MM.1S (cell line): ENCODE measurements at regions not wholly inside any gene's neighbourhood (a gene's known extent, or its start where the extent isn't known, plus 50 kb on each side); places are given as distances from the start of the nearest gene placed in this dataset.

Experiments used
- CTCF ChIP-seq: fragments of 300-600 bp; sonication (generic); IDR thresholded peaks from 2 replicates; pipeline ENCODE4 v1.5.1; 2016; ENCODE audit warnings: antibody characterized with exemption, low read length, mixed read lengths
- EZH2phosphoT487 ChIP-seq: fragments of 300-600 bp; sonication (generic); IDR thresholded peaks from 2 replicates; pipeline ENCODE4 v1.6.1; 2018; ENCODE audit warnings: antibody characterized with exemption, low read length

GRCh38 chr14:38751459-38751858, 351.6 kb downstream of the SEC23A start:
- TF ChIP-seq EZH2phosphoT487 = no peak
- TF ChIP-seq CTCF = no peak
